Central memory CD8-positive, alpha-beta T cell (primary cell): ENCODE measurements at regions not wholly inside any gene's neighbourhood (a gene's known extent, or its start where the extent isn't known, plus 50 kb on each side); places are given as distances from the start of the nearest gene placed in this dataset.

Source experiments
- ATAC-seq: fragments of 150-1000 bp; cut with Tn5 transposase; replicated peaks from 2 replicates; pipeline ENCODE4 v1.10.0; 2022; ENCODE audit warnings: mild to moderate bottlenecking, moderate FRiP score, moderate number of reproducible peaks; ENCODE audit not compliant: poor library complexity, severe bottlenecking; ENCODE audit errors: extremely low read depth
- DNase-seq, 2 donors: peaks; one replicate each; pipeline ENCODE4 v3.0.0; 2021; ENCODE audit warnings: low spot score in 2 of 2
- H3K27ac Mint-ChIP-seq: one replicate; pipeline ENCODE4 v1.8.0; 2022; ENCODE audit warnings: low read depth, mild to moderate bottlenecking, moderate library complexity, mixed read lengths
- H3K27me3 Mint-ChIP-seq: one replicate; pipeline ENCODE4 v1.8.0; 2022; ENCODE audit warnings: mixed read lengths
- H3K36me3 Mint-ChIP-seq: one replicate; pipeline ENCODE4 v1.8.0; 2022; ENCODE audit warnings: mild to moderate bottlenecking, moderate library complexity, mixed read lengths; ENCODE audit not compliant: insufficient read depth
- H3K4me1 Mint-ChIP-seq: one replicate; pipeline ENCODE4 v1.8.0; 2022; ENCODE audit warnings: mixed read lengths
- H3K4me3 Mint-ChIP-seq: one replicate; pipeline ENCODE4 v1.8.0; 2022; ENCODE audit warnings: mild to moderate bottlenecking, moderate library complexity, mixed read lengths
- H3K9me3 Mint-ChIP-seq: one replicate; pipeline ENCODE4 v1.8.0; 2022; ENCODE audit warnings: mixed read lengths

GRCh38 chr10:94210440-94211168 lies 152.1 kb downstream of the NOC3L start:
- Mint-ChIP-seq H3K9me3 (no peaks in the 10 kb centered on the region), H3K4me3 (no peak overlapping the region), H3K27me3 (peaks cover 10% of the 10 kb centered on the region), H3K4me1 (no peaks in the 10 kb centered on the region), H3K27ac (no peak overlapping the region), H3K36me3 (no peaks in the 10 kb centered on the region)
- ATAC-seq (no peak), DNase-seq (no peak)

- H3K36me3 Mint-ChIP-seq = no peaks in the 10 kb centered on the region
- no peaks in the 10 kb centered on the region for H3K9me3 Mint-ChIP-seq
- H3K4me1 Mint-ChIP-seq = no peaks in the 10 kb centered on the region
- ATAC-seq = no peak
- no peak for DNase-seq
- peaks cover 10% of the 10 kb centered on the region for H3K27me3 Mint-ChIP-seq
- H3K27ac Mint-ChIP-seq = no peak overlapping the region
- H3K4me3 Mint-ChIP-seq = no peak overlapping the region
Observed at GRCh38 chr10:94211169-94211510, 151.6 kb downstream of the NOC3L start.

GRCh38 chr10:94213001-94213530 lies 149.7 kb downstream of the NOC3L start:
- H3K9me3 Mint-ChIP-seq = no peaks in the 10 kb centered on the region
- no peak overlapping the region for H3K4me3 Mint-ChIP-seq
- no peaks in the 10 kb centered on the region for H3K4me1 Mint-ChIP-seq
- no peak for DNase-seq
- H3K27ac Mint-ChIP-seq = no peak overlapping the region
- peaks cover 10% of the 10 kb centered on the region for H3K27me3 Mint-ChIP-seq
- H3K36me3 Mint-ChIP-seq = no peaks in the 10 kb centered on the region
- ATAC-seq = no peak

- Mint-ChIP-seq H3K4me1 (no peaks in the 10 kb centered on the region), H3K27ac (no peak overlapping the region), H3K36me3 (no peaks in the 10 kb centered on the region), H3K9me3 (no peaks in the 10 kb centered on the region), H3K4me3 (no peak overlapping the region), H3K27me3 (peaks cover 10% of the 10 kb centered on the region)
- DNase-seq (no peak), ATAC-seq (no peak)
Observed at GRCh38 chr10:94213980-94214379, 148.8 kb downstream of the NOC3L start.

- Mint-ChIP-seq H3K27me3 (peaks cover 10% of the 10 kb centered on the region), H3K4me3 (no peak overlapping the region), H3K9me3 (no peaks in the 10 kb centered on the region), H3K27ac (no peak overlapping the region), H3K36me3 (no peaks in the 10 kb centered on the region), H3K4me1 (no peaks in the 10 kb centered on the region)
- ATAC-seq = no peak
- DNase-seq = no peak
Observed at GRCh38 chr10:94214481-94214893, 148.3 kb downstream of the NOC3L start.

- no peak overlapping the region for H3K4me3 Mint-ChIP-seq
- no peak for ATAC-seq
- DNase-seq = no peak
- no peak overlapping the region for H3K27ac Mint-ChIP-seq
- H3K9me3 Mint-ChIP-seq = no peaks in the 10 kb centered on the region
- peaks cover 10% of the 10 kb centered on the region for H3K27me3 Mint-ChIP-seq
- no peaks in the 10 kb centered on the region for H3K4me1 Mint-ChIP-seq
- no peaks in the 10 kb centered on the region for H3K36me3 Mint-ChIP-seq
Observed at GRCh38 chr10:94216201-94216600, 146.5 kb downstream of the NOC3L start.

GRCh38 chr10:94217411-94217810 lies 145.3 kb downstream of the NOC3L start:
- no peaks in the 10 kb centered on the region for H3K9me3 Mint-ChIP-seq
- ATAC-seq = no peak
- H3K27ac Mint-ChIP-seq = no peak overlapping the region
- H3K4me3 Mint-ChIP-seq = no peak overlapping the region
- H3K4me1 Mint-ChIP-seq = no peaks in the 10 kb centered on the region
- no peak for DNase-seq
- H3K36me3 Mint-ChIP-seq = no peaks in the 10 kb centered on the region
- H3K27me3 Mint-ChIP-seq = peaks cover 10% of the 10 kb centered on the region

- H3K27ac Mint-ChIP-seq = no peak overlapping the region
- peaks cover 3% of the 10 kb centered on the region for H3K27me3 Mint-ChIP-seq
- DNase-seq (no peak), ATAC-seq (no peak)
- H3K4me3 Mint-ChIP-seq = no peak overlapping the region
- no peaks in the 10 kb centered on the region for H3K4me1 Mint-ChIP-seq
- no peaks in the 10 kb centered on the region for H3K9me3 Mint-ChIP-seq
- H3K36me3 Mint-ChIP-seq = no peaks in the 10 kb centered on the region
Observed at GRCh38 chr10:94218493-94219183, 144.1 kb downstream of the NOC3L start.

GRCh38 chr10:94219829-94220228 lies 142.9 kb downstream of the NOC3L start:
- Mint-ChIP-seq H3K27me3 (no peaks in the 10 kb centered on the region), H3K27ac (no peak overlapping the region), H3K4me1 (no peaks in the 10 kb centered on the region), H3K4me3 (no peak overlapping the region), H3K36me3 (no peaks in the 10 kb centered on the region), H3K9me3 (no peaks in the 10 kb centered on the region)
- ATAC-seq (no peak), DNase-seq (no peak)

GRCh38 chr10:94220717-94221116 lies 142.0 kb downstream of the NOC3L start:
- no peaks in the 10 kb centered on the region for H3K9me3 Mint-ChIP-seq
- no peak overlapping the region for H3K27ac Mint-ChIP-seq
- no peak for ATAC-seq
- H3K4me3 Mint-ChIP-seq = no peak overlapping the region
- H3K4me1 Mint-ChIP-seq = no peaks in the 10 kb centered on the region
- H3K36me3 Mint-ChIP-seq = no peaks in the 10 kb centered on the region
- no peak for DNase-seq
- no peaks in the 10 kb centered on the region for H3K27me3 Mint-ChIP-seq

- DNase-seq (no peak), ATAC-seq (no peak)
- H3K27ac Mint-ChIP-seq = no peak overlapping the region
- no peaks in the 10 kb centered on the region for H3K4me1 Mint-ChIP-seq
- H3K9me3 Mint-ChIP-seq = no peaks in the 10 kb centered on the region
- no peaks in the 10 kb centered on the region for H3K27me3 Mint-ChIP-seq
- H3K36me3 Mint-ChIP-seq = no peaks in the 10 kb centered on the region
- H3K4me3 Mint-ChIP-seq = no peak overlapping the region
Observed at GRCh38 chr10:94223702-94224370, 138.9 kb downstream of the NOC3L start.

GRCh38 chr10:94224656-94225055 lies 138.1 kb downstream of the NOC3L start:
- H3K4me3 Mint-ChIP-seq = no peak overlapping the region
- H3K4me1 Mint-ChIP-seq = no peaks in the 10 kb centered on the region
- H3K9me3 Mint-ChIP-seq = no peaks in the 10 kb centered on the region
- no peaks in the 10 kb centered on the region for H3K36me3 Mint-ChIP-seq
- DNase-seq (no peak), ATAC-seq (no peak)
- no peak overlapping the region for H3K27ac Mint-ChIP-seq
- no peaks in the 10 kb centered on the region for H3K27me3 Mint-ChIP-seq

- Mint-ChIP-seq H3K27me3 (no peaks in the 10 kb centered on the region), H3K36me3 (no peaks in the 10 kb centered on the region), H3K4me1 (no peaks in the 10 kb centered on the region), H3K27ac (no peak overlapping the region), H3K9me3 (no peaks in the 10 kb centered on the region), H3K4me3 (no peak overlapping the region)
- ATAC-seq = no peak
- no peak for DNase-seq
Observed at GRCh38 chr10:94225589-94225988, 137.2 kb downstream of the NOC3L start.
